Gastrocnemius medialis (tissue), 4 donors: ENCODE measurements at regions not wholly inside any gene's neighbourhood (a gene's known extent, or its start where the extent isn't known, plus 50 kb on each side); places are given as distances from the start of the nearest gene placed in this dataset.

ENCODE experiments used
- CTCF ChIP-seq, 5 experiments: fragments of 450-650 bp in 3 of 5; fragments of 200-600 bp in 2 of 5; sonication (generic) in 2 of 5; IDR thresholded peaks in 4 of 5; conservative IDR thresholded peaks in 1 of 5; 1 replicate in 4 of 5; 2 replicates in 1 of 5; pipeline ENCODE4 v1.5.1; 2016 to 2019; ENCODE audit warnings: antibody characterized with exemption in 5 of 5, mild to moderate bottlenecking in 3 of 5, moderate library complexity in 3 of 5
- POLR2A ChIP-seq, 2 donors: fragments of 450-650 bp; IDR thresholded peaks; one replicate each; pipeline ENCODE4 v1.6.1; 2017; ENCODE audit warnings: antibody characterized with exemption in 2 of 2, mild to moderate bottlenecking in 2 of 2, moderate library complexity in 2 of 2

GRCh38 chr10:60719721-60720120 is 58.6 kb upstream of the CDK1 start:
- TF ChIP-seq CTCF (IDR thresholded peaks at IDR 0.05 in 4 of 5, conservative IDR thresholded peaks at IDR 0.05 in 1 of 5), result no peak
- no peak for TF ChIP-seq POLR2A (IDR thresholded peaks at IDR 0.05)
